ENCODE measurements at regions not wholly inside any gene's neighbourhood (a gene's known extent, or its start where the extent isn't known, plus 50 kb on each side); places are given as distances from the start of the nearest gene placed in this dataset.

GRCh38 chr16:7912132-7912531 lies 579.5 kb downstream of the RBFOX1 start:
- Histone ChIP-seq H2AFZ (ENCODE audit: low read depth, low read length, poor library complexity, severe bottlenecking) (no peak overlapping the region), H3K9me2 (ENCODE audit: insufficient read depth) (no peaks in the 10 kb centered on the region), H3K4me1 (ENCODE audit: control insufficient read depth in 1 of 2, insufficient read depth in 2 of 2, low read length in 2 of 2) (no peaks in the 10 kb centered on the region), H3K4me3 (replicated peaks in 1 of 2; ENCODE audit: low read depth in 1 of 2, low read length in 2 of 2) (no peak overlapping the region), H3K9ac (ENCODE audit: low read length) (no peak overlapping the region), H3K4me2 (ENCODE audit: low read length) (no peak overlapping the region), H3K27me3 (ENCODE audit: insufficient read depth, low read length) (no peaks in the 10 kb centered on the region), H4K20me1 (ENCODE audit: insufficient read depth) (no peaks in the 10 kb centered on the region), H3K9me3 (ENCODE audit: control insufficient read depth in 1 of 2, insufficient read depth in 1 of 2, low read depth in 1 of 2, low read length in 2 of 2) (peaks cover 0 to 17% of the 10 kb centered on the region in 2 experiments; a peak in 2 of 4 replicates), H3K27ac (ENCODE audit: low read depth, low read length) (no peak overlapping the region), H3K79me2 (ENCODE audit: insufficient read depth, low read length) (no peaks in the 10 kb centered on the region), H3K36me3 (ENCODE audit: control insufficient read depth in 1 of 2, insufficient read depth in 2 of 2, low read length in 2 of 2) (no peaks in the 10 kb centered on the region)
- ATAC-seq (no peak), DNase-seq (ENCODE audit: low read depth, low spot score) (no peak)
- ChIA-PET CTCF (no interaction called here), RAD21 (ENCODE audit: low non-redundant PET in 1 of 2, low total read pairs in 2 of 2, uncharacterized antibody in 2 of 2, unreplicated experiment in 2 of 2) (no interaction called here), POLR2A (no interaction called here)
- TF ChIP-seq CBX3 (IDR thresholded peaks at IDR 0.05; ENCODE audit: low read depth) (no peak), CEBPB (IDR thresholded peaks at IDR 0.05; ENCODE audit: low read depth) (no peak), EGR1 (IDR thresholded peaks at IDR 0.05; ENCODE audit: low read depth) (no peak), FOSL1 (IDR thresholded peaks at IDR 0.05; ENCODE audit: low read depth) (no peak), POLR2AphosphoS5 (IDR thresholded peaks at IDR 0.05; ENCODE audit: low read depth, low read length) (no peak), EZH2 (IDR thresholded peaks at IDR 0.05) (no peak), ATF3 (IDR thresholded peaks at IDR 0.05) (no peak), ZBTB33 (IDR thresholded peaks at IDR 0.05; ENCODE audit: extremely low read depth, insufficient replicate concordance, low read length) (no peak), ZFX (IDR thresholded peaks at IDR 0.05) (no peak), ZNF274 (IDR thresholded peaks at IDR 0.05; ENCODE audit: low read depth, low read length) (no peak), RAD21 (IDR thresholded peaks at IDR 0.05; ENCODE audit: low read depth) (no peak), EZH2phosphoT487 (IDR thresholded peaks at IDR 0.05; ENCODE audit: borderline replicate concordance) (no peak), POLR2A (IDR thresholded peaks at IDR 0.05; ENCODE audit: borderline replicate concordance, extremely low read depth, insufficient read depth, insufficient read length) (no peak), SRF (IDR thresholded peaks at IDR 0.05; ENCODE audit: low read depth) (no peak), JUND (IDR thresholded peaks at IDR 0.05) (no peak), ELF1 (IDR thresholded peaks at IDR 0.05; ENCODE audit: borderline replicate concordance, low read depth) (no peak), TCF7L2 (IDR thresholded peaks at IDR 0.05; ENCODE audit: borderline replicate concordance, extremely low read depth, insufficient read depth, insufficient read length) (no peak), MAX (IDR thresholded peaks at IDR 0.05) (no peak), YY1 (IDR thresholded peaks at IDR 0.05; ENCODE audit: extremely low read depth, insufficient replicate concordance, low read depth, low read length) (no peak), REST (IDR thresholded peaks at IDR 0.05; ENCODE audit: low read depth) (no peak)
- intact Hi-C loops (cut with micrococcal nuclease): no loop called here
- no TSS peak for BruUV-seq (replicated peaks)

All from HCT116 (cell line).